Cardiac muscle cell (in vitro differentiated cells and primary cell): ENCODE measurements at regions not wholly inside any gene's neighbourhood (a gene's known extent, or its start where the extent isn't known, plus 50 kb on each side); places are given as distances from the start of the nearest gene placed in this dataset.

ENCODE experiments used
- DNase-seq, 2 donors: peaks; one replicate each; pipeline versions ENCODE4 v3.0.0 to v3.0.0-alpha.2; 2010 to 2017; ENCODE audit warnings: low read depth in 1 of 2, low spot score in 1 of 2
- H3K27ac ChIP-seq: fragments of 200-600 bp; sonication (generic); 2 replicates; pipeline ENCODE4 v1.5.1; 2016
- H3K27me3 ChIP-seq: fragments of 200-600 bp; sonication (generic); 2 replicates; pipeline ENCODE4 v1.6.0; 2016; ENCODE audit warnings: control low read depth
- H3K36me3 ChIP-seq: fragments of 200-600 bp; sonication (generic); 2 replicates; pipeline ENCODE4 v1.5.1; 2016; ENCODE audit warnings: control low read depth
- H3K4me1 ChIP-seq: fragments of 200-600 bp; sonication (generic); 2 replicates; pipeline ENCODE4 v1.8.1; 2017; ENCODE audit warnings: low read depth, mild to moderate bottlenecking, mixed run types
- H3K4me3 ChIP-seq: fragments of 200-600 bp; sonication (generic); 2 replicates; pipeline ENCODE4 v1.5.1; 2016; ENCODE audit warnings: mild to moderate bottlenecking
- H3K9me3 ChIP-seq: fragments of 200-600 bp; sonication (generic); 2 replicates; pipeline ENCODE4 v1.5.1; 2017; ENCODE audit warnings: low read depth, mild to moderate bottlenecking, control low read depth
- CTCF ChIP-seq: IDR thresholded peaks from 2 replicates; pipeline ENCODE4 v1.5.1; 2012; ENCODE audit warnings: low read depth, mild to moderate bottlenecking, low read length

GRCh38 chr22:25508161-25508560, 56.3 kb upstream of the GRK3 start:
- Histone ChIP-seq H3K27ac (no peak overlapping the region), H3K36me3 (peaks cover 6% of the 10 kb centered on the region), H3K9me3 (no peaks in the 10 kb centered on the region), H3K27me3 (no peaks in the 10 kb centered on the region), H3K4me3 (no peak overlapping the region), H3K4me1 (no peaks in the 10 kb centered on the region)
- no peak for DNase-seq
- no peak for TF ChIP-seq CTCF

GRCh38 chr22:25508761-25509321, 55.6 kb upstream of the GRK3 start:
- H3K4me1 ChIP-seq, result no peaks in the 10 kb centered on the region
- H3K9me3 ChIP-seq, result no peaks in the 10 kb centered on the region
- H3K4me3 ChIP-seq, result no peak overlapping the region
- H3K27me3 ChIP-seq, result no peaks in the 10 kb centered on the region
- no peak for DNase-seq
- TF ChIP-seq CTCF, result no peak
- no peak overlapping the region for H3K27ac ChIP-seq
- H3K36me3 ChIP-seq, result peaks cover 6% of the 10 kb centered on the region

GRCh38 chr22:25509374-25509791, 55.1 kb upstream of the GRK3 start:
- no peaks in the 10 kb centered on the region for H3K27me3 ChIP-seq
- no peak for TF ChIP-seq CTCF
- H3K4me1 ChIP-seq, result no peaks in the 10 kb centered on the region
- H3K4me3 ChIP-seq, result no peak overlapping the region
- no peaks in the 10 kb centered on the region for H3K9me3 ChIP-seq
- no peak overlapping the region for H3K27ac ChIP-seq
- no peak for DNase-seq
- H3K36me3 ChIP-seq, result peaks cover 6% of the 10 kb centered on the region

GRCh38 chr22:25510876-25511275, 53.6 kb upstream of the GRK3 start:
- Histone ChIP-seq H3K9me3 (no peaks in the 10 kb centered on the region), H3K4me1 (no peaks in the 10 kb centered on the region), H3K36me3 (peaks cover 6% of the 10 kb centered on the region), H3K27ac (no peak overlapping the region), H3K27me3 (no peaks in the 10 kb centered on the region), H3K4me3 (no peak overlapping the region)
- no peak for DNase-seq
- TF ChIP-seq CTCF, result no peak

GRCh38 chr22:25511725-25512124, 52.8 kb upstream of the GRK3 start:
- no peak for DNase-seq
- H3K4me3 ChIP-seq, result no peak overlapping the region
- H3K9me3 ChIP-seq, result no peaks in the 10 kb centered on the region
- H3K36me3 ChIP-seq, result peaks cover 6% of the 10 kb centered on the region
- no peak overlapping the region for H3K27ac ChIP-seq
- H3K27me3 ChIP-seq, result no peaks in the 10 kb centered on the region
- no peaks in the 10 kb centered on the region for H3K4me1 ChIP-seq
- no peak for TF ChIP-seq CTCF
